HepG2 (cell line): ENCODE measurements at regions not wholly inside any gene's neighbourhood (a gene's known extent, or its start where the extent isn't known, plus 50 kb on each side); places are given as distances from the start of the nearest gene placed in this dataset.

ENCODE experiments used
- BHLHE40 ChIP-seq: IDR thresholded peaks from 2 replicates; pipeline ENCODE4 v1.6.1; 2011; ENCODE audit warnings: low read length, improper control_type of control experiment
- MATR3 ChIP-seq: sonication (generic); formaldehyde crosslinking; IDR thresholded peaks from 2 replicates; pipeline ENCODE4 v1.4.0; 2020; ENCODE audit warnings: missing genetic modification reagents
- NFKB2 ChIP-seq: sonication (generic); formaldehyde crosslinking; IDR thresholded peaks from 2 replicates; pipeline ENCODE4 v1.4.0; 2020; ENCODE audit warnings: missing genetic modification reagents, borderline replicate concordance
- PAX8 ChIP-seq: sonication (generic); formaldehyde crosslinking; IDR thresholded peaks from 2 replicates; pipeline ENCODE4 v1.8.0; 2022; ENCODE audit warnings: mild to moderate bottlenecking, missing genetic modification reagents, borderline replicate concordance
- POLR2G ChIP-seq: fragments of 200-400 bp; formaldehyde crosslinking; IDR thresholded peaks from 2 replicates; pipeline ENCODE4 v1.6.1; 2018; ENCODE audit warnings: mild to moderate bottlenecking, low read depth, low read length, moderate library complexity
- RERE ChIP-seq: IDR thresholded peaks from 2 replicates; pipeline ENCODE4 v1.6.1; 2016; ENCODE audit warnings: low read depth, missing genetic modification reagents, missing compliant biosample characterization
- SETDB1 ChIP-seq: sonication (generic); formaldehyde crosslinking; IDR thresholded peaks from 2 replicates; pipeline ENCODE4 v1.5.1; 2020; ENCODE audit warnings: missing genetic modification reagents, mild to moderate bottlenecking, borderline replicate concordance
- SMAD1 ChIP-seq: sonication (generic); formaldehyde crosslinking; IDR thresholded peaks from 2 replicates; pipeline ENCODE4 v1.4.0; 2020; ENCODE audit warnings: missing genetic modification reagents, low read depth, mild to moderate bottlenecking, borderline replicate concordance
- TF ChIP-seq, protein P1 (sequence below): sonication (generic); formaldehyde crosslinking; IDR thresholded peaks from 2 replicates; pipeline ENCODE4 v1.9.0; 2021; ENCODE audit warnings: mild to moderate bottlenecking, missing genetic modification reagents

DNA sequence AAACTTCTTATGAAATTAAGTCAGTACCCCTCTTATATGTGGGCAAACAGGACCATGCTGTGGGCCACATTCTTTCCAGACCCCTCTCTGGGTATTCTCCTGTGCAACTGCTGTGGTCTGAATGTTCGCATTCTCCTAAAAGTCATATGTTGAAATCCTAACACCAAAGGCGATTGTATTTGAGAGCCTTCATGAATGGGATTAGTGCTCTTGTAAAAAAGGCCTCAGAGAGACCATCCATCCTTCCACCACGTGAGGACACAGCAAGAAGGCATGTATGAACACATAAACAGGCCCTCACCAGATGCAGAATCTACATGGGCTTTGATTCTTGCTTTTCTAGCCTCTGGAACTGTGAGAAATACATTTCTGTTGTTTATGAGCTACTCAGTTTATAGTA is 68.0 kb upstream of the NAALADL2 start (continued):
- TF ChIP-seq, protein P1, sequence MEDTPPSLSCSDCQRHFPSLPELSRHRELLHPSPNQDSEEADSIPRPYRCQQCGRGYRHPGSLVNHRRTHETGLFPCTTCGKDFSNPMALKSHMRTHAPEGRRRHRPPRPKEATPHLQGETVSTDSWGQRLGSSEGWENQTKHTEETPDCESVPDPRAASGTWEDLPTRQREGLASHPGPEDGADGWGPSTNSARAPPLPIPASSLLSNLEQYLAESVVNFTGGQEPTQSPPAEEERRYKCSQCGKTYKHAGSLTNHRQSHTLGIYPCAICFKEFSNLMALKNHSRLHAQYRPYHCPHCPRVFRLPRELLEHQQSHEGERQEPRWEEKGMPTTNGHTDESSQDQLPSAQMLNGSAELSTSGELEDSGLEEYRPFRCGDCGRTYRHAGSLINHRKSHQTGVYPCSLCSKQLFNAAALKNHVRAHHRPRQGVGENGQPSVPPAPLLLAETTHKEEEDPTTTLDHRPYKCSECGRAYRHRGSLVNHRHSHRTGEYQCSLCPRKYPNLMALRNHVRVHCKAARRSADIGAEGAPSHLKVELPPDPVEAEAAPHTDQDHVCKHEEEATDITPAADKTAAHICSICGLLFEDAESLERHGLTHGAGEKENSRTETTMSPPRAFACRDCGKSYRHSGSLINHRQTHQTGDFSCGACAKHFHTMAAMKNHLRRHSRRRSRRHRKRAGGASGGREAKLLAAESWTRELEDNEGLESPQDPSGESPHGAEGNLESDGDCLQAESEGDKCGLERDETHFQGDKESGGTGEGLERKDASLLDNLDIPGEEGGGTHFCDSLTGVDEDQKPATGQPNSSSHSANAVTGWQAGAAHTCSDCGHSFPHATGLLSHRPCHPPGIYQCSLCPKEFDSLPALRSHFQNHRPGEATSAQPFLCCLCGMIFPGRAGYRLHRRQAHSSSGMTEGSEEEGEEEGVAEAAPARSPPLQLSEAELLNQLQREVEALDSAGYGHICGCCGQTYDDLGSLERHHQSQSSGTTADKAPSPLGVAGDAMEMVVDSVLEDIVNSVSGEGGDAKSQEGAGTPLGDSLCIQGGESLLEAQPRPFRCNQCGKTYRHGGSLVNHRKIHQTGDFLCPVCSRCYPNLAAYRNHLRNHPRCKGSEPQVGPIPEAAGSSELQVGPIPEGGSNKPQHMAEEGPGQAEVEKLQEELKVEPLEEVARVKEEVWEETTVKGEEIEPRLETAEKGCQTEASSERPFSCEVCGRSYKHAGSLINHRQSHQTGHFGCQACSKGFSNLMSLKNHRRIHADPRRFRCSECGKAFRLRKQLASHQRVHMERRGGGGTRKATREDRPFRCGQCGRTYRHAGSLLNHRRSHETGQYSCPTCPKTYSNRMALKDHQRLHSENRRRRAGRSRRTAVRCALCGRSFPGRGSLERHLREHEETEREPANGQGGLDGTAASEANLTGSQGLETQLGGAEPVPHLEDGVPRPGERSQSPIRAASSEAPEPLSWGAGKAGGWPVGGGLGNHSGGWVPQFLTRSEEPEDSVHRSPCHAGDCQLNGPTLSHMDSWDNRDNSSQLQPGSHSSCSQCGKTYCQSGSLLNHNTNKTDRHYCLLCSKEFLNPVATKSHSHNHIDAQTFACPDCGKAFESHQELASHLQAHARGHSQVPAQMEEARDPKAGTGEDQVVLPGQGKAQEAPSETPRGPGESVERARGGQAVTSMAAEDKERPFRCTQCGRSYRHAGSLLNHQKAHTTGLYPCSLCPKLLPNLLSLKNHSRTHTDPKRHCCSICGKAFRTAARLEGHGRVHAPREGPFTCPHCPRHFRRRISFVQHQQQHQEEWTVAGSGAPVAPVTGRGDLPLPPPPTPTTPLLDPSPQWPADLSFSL = no peak
- TF ChIP-seq PAX8 (CRISPR knock-in tag) = no peak
- no peak for TF ChIP-seq SMAD1
- no peak for TF ChIP-seq RERE (CRISPR knock-in tag)
- no peak for TF ChIP-seq POLR2G
- TF ChIP-seq BHLHE40 = no peak
- no peak for TF ChIP-seq MATR3 (CRISPR knock-in tag)
- no peak for TF ChIP-seq NFKB2
- TF ChIP-seq SETDB1 (CRISPR knock-in tag) = no peak
